ENCODE measurements at regions not wholly inside any gene's neighbourhood (a gene's known extent, or its start where the extent isn't known, plus 50 kb on each side); places are given as distances from the start of the nearest gene placed in this dataset.
"Not testable (repeated sequence)": the region's sequence is repeated elsewhere in the genome, so short reads cannot be mapped to it uniquely, and the experiment has no call there.

GRCh38 chr14:40218282-40218941 is 786.2 kb upstream of the FBXO33 start:
- peak; percentile 91 for DNase-seq

GRCh38 chr14:40216976-40217375 is 784.7 kb upstream of the FBXO33 start:
- no peak for DNase-seq

DNA sequence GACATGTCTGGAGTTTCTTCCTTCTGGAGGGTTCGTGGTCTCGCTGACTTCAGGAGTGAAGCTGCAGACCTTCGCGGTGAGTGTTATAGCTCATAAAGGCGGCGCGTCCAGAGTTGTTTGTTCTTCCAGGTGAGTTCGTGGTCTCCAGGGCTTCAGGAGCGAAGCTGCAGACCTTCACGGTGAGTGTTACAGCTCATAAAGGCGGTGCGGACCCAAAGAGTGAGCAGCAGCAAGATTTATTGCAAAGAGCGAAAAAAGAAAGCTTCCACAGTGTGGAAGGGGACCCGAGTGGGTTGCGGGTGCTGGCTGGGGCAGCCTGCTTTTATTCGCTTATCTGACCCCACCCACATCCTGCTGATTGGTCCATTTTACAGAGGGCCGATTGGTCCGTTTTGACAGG is 784.2 kb upstream of the FBXO33 start:
- DNase-seq, result not testable (repeated sequence)

GRCh38 chr14:40213701-40214100 is 781.5 kb upstream of the FBXO33 start:
- DNase-seq, result peak; percentile 68

DNA sequence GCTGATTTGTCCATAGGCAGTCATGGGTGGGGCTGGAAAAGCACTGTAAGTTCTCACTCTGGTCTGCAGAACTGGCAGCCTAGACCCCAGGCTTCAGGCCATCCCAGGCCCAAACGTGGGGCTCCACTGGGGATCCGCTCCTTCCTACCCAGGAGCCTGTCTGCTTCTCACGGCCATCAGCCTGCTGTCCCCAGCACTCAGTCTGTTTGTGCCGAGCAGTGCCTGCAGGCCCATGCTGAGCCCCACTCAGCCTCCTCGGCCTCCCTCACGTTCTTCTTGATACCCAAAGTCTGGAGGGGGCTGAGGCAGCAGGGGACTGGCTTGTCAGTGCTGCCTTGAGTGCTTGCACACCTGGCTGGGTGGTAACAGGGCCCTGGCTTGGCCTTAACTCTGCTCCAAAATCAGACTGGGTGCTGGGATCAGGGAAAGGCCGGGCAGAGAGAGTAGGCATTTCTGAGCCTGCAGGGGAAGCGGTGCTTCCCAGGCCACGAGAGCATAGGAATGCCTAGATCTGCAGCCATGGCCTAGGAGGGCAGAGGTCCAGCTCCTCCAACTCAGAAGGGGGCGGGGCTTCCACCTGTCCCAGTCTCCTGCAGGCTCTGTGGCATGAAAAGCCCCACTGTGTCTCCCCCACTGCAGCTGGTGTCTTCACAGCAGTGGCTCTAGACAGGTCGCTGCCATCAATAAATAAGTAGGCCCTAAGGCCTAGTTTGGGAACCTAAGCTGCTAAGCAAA is 772.4 kb upstream of the FBXO33 start:
- DNase-seq, result no peak

- no peak for DNase-seq
Measured at GRCh38 chr14:40199101-40199500, 766.9 kb upstream of the FBXO33 start.

- DNase-seq, result no peak
Measured at GRCh38 chr14:40197344-40197743, 765.1 kb upstream of the FBXO33 start.

DNA sequence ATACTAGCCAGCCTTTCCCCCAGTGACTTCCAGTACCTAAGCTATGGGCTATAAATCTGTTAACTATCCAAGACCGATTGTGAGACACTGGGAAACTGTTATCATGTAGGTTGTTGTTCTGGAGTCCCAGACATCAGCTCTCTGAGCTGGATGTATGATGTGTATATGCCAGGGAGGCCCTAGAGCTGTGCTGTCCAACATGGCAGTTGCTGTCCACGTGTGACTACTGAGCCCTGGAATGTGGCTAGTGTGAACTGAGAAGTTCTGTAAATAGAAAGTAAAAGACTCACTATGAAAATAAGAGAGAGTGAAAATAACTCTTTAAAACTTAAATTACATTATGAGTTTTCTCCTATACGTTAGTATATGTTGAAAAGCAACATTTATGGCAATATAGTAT is 755.8 kb upstream of the FBXO33 start:
- DNase-seq, result no peak

DNA sequence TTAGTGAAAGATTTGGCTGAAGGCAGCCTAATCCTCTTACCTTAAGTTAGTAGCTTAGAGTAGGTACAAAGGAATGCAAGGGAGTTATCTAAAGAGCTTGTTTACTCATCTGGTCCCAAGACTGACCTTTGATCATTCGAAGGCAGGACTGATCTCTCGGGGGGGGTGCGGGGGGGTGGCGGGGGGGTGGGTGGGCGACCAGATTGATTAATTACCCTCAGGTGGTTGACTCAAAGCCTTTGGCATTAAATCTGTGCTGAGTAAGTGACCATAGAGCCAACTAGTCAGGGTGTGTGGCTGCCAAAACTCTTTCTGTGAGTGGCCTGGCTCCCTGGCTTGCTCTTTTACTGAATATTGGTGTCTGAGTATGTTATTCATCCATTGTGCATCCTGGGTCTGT is 731.9 kb upstream of the FBXO33 start:
- no peak for DNase-seq

DNA sequence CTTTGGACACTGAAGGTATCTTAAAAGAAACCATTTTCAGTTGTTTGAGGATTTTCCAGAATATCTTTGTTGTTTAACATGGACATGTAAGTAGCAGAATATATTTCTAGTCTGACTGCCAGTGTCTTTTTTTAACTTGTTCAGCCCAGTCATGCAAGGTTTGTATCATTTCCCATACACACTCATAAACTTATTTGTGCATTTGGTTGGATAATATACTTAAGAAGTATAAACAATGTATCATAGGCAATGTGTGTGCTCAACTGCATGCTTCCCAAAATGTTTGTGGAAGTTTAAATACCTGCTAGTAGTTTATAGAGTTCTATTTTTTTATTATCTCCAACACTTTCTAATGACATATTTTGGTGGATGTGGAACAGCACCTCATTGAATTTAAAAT is 707.4 kb upstream of the FBXO33 start:
- DNase-seq, result no peak

DNA sequence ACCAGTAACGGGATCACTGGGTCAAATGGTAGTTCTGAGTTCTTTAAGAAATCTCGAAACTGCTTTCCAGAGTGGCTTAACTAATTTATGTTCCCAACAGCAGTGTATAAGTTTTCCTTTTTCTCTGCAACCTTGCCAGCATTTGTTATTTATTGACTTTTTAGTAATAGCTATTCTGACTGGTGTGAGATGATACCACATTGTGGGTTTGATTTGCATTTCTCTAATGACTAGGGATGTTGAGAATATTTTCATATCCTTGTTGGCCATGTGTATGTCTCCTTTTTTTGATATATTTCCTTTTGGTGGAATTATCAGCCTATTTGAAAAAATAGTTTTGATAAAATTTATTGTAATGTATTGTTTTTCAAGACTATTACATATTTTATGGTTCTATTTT is 701.2 kb upstream of the FBXO33 start:
- DNase-seq, result no peak

- no peak for DNase-seq
Measured at GRCh38 chr14:40129159-40129558, 696.9 kb upstream of the FBXO33 start.

GRCh38 chr14:40123816-40124215 is 691.6 kb upstream of the FBXO33 start:
- no peak for DNase-seq

DNA sequence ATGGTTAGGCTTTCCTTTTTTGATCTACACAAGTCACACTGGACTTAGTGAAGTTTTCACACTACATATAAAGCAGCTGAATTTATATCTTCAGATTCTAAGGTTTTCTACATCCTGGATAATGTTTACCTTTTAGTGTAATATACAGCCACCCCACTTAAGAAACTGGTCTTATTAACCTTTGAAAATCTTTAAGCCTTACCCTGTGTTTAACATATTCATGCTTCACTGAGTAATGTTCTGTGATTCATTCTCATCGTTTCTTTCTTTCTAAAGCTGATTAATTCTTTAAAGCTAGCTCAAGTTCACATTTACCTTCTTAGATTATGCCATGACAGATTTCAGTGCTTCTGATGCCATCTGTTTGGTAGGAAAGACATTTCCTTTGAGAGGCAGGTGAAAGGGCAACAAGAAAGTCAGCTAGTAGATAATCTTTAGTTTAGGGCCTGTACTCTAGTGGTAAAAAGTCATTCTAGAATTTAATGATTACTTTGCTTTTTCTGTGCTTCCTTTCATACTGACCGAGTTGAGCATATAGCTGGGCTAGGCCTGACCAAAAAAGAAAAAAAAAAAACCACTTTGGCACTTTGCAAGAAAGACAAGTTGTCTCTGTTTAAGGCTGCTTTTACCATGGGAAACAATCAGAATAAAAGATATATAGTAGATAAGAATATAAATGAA is 690.9 kb upstream of the FBXO33 start:
- no peak for DNase-seq

GRCh38 chr14:40119765-40120164 is 687.5 kb upstream of the FBXO33 start:
- DNase-seq, result no peak

DNA sequence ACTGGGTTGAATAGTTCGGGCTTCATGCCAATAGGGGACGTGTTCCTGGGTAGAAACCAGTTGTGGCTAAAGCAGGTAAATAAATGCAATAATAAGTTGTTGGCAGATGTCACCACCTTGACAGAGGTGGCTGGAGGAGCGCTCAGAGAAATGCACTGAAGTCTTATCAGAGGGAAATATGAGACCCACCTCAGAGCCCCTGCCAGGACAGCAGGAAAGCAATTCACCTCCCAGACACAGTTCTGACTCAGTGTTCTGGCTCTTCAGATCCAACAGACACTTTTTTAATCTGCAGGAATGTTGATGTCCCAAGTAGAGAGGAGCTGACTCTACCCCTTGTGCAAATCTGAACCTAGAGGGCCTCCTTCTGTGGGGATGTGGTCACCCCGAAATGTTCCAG is 687.1 kb upstream of the FBXO33 start:
- no peak for DNase-seq

DNA sequence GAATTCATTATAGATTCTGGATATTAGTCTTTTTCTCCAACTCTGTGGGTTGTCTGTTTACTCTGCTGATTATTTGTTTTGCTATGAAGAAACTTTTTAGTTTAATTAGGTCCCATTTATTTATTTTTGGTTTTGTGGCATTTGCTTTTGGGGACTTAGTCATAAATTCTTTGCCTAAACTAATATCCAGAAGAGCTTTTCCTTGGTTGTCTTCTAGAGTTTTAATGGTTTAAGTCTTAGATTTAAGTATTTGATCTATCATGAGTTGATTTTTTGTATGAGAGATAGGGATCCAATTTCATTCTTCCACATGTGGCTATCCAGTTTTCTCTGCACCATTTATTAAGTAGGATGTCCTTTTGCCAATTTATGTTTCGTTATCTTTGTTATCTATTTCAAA is 683.4 kb upstream of the FBXO33 start:
- DNase-seq, result no peak

- no peak for DNase-seq
Measured at GRCh38 chr14:40113671-40114070, 681.4 kb upstream of the FBXO33 start.

DNA sequence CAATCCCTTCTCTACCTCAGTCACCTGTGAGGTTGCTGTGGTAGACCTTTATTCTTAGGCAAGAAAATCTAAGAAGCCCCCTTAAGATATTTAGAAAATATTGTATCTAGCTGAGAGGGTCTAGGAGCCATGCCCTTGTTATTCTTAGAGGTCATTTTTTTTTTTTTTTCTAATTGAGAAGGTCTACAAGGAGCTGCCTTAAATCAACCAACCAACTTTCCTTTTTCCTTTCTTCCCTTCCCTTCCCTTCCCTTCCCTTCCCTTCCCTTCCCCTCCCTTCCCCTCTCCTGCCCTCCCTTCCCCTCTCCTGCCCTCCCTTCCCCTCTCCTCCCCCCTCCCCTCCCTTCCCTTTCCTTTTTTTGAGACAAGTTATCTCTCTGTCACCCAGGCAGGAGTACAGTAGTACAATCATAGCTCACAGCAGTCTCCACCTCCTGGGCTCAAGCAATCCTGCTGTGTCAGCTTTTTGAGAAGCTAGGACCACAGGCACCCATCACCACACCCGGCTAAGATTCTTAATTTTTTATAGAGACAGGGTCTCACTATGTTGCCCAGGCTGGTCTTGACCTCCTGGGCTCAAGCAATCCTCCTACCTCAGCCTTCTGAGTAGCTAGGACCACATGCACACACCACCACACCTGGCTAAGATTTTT is 668.4 kb upstream of the FBXO33 start:
- no peak for DNase-seq

DNA sequence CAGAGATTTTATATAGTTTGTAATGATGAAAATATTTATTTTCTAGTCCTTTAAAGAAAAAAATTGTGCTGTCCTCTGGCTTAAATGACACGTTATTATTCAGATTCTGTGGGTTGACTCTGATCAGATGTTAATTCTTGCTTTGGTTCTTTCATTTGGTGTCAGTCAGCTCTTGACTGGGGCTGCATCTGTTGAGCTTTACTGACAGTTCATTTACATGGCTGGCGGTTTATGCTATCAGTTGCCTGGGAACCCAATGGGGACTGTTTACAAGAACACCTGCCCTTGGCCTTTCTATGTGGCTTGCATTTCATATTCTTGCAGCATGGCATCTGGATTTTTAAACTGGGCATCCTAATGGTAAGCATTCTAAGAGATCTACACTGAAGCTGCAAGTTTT is 667.1 kb upstream of the FBXO33 start:
- no peak for DNase-seq

GRCh38 chr14:40098468-40098867 is 666.2 kb upstream of the FBXO33 start:
- DNase-seq, result no peak

- no peak for DNase-seq
Measured at GRCh38 chr14:40096968-40097367, 664.7 kb upstream of the FBXO33 start.

DNA sequence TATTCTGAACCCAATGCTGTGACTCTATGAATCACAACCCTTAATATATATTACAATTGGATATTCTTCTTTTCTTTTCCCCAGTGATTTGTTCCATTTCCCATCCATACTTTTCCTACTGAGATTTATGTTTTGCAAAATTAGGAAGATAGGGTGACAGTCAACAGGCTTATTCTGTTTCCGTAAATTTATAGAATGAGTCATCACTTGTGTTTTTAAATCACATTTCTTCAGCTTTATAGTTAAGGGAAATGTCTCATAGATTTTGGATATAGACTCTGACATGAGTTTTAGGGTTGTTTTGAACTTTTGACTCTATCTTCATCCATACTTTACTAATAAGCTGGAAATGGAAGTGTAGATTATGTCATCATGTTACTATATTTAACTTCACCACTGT is 661.6 kb upstream of the FBXO33 start:
- DNase-seq, result no peak

DNA sequence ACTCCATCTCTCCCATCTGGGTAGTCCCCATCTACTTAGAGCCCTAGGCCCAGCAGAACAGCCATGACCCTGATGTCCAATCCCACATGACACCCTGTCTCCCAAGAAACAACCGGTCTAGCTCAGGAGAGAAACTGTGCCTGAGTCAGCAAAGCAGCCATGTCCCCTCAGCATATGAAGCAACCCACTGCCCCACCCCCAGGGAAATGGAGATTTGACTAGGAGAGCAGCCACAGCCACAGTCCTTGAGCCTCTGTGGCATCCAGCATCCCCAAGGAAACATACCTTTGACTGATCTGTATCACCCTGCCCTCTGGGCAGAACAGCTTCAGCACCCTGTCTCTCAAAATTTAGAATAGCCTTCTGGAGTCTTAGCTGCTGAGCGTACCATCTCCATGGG is 641.9 kb upstream of the FBXO33 start:
- no peak for DNase-seq

All from DMS153 (cell line).